Adrenal gland (tissue), 9 donors: ENCODE measurements at regions not wholly inside any gene's neighbourhood (a gene's known extent, or its start where the extent isn't known, plus 50 kb on each side); places are given as distances from the start of the nearest gene placed in this dataset.

Experiments used
- DNase-seq, 7 donors: peaks; one replicate each; pipeline ENCODE4 v3.0.0-alpha.2; 2019 to 2020
- H3K27ac ChIP-seq, 5 donors: fragments of 200-600 bp; sonication (generic) in 4 of 5; 1 replicate in 3 of 5; 2 replicates in 2 of 5; pipeline versions ENCODE4 v1.5.1 to v1.8.0; 2016 to 2020; ENCODE audit warnings: mild to moderate bottlenecking in 1 of 5
- H3K27me3 ChIP-seq: fragments of 200-600 bp; 2 replicates; pipeline ENCODE4 v1.8.0; 2021
- H3K36me3 ChIP-seq, 2 donors: fragments of 200-600 bp; replicated peaks in 1 of 2; 1 replicate in 1 of 2; 2 replicates in 1 of 2; pipeline versions ENCODE4 v1.5.1 to v1.8.0; 2018 to 2022
- H3K4me1 ChIP-seq, 2 donors: fragments of 200-600 bp; replicated peaks in 1 of 2; 1 replicate in 1 of 2; 2 replicates in 1 of 2; pipeline versions ENCODE4 v1.5.1 to v1.8.0; 2018 to 2021
- H3K4me3 ChIP-seq, 4 donors: fragments of 200-600 bp; sonication (generic) in 3 of 4; one replicate each; pipeline ENCODE4 v1.5.1; 2016 to 2018
- H3K9me3 ChIP-seq, 3 donors: fragments of 200-600 bp; sonication (generic) in 1 of 3; replicated peaks in 1 of 3; 1 replicate in 2 of 3; 2 replicates in 1 of 3; pipeline versions ENCODE4 v1.5.1 to v1.8.0; 2016 to 2021
- CTCF ChIP-seq, 6 experiments: fragments of 450-650 bp in 4 of 6; fragments of 200-600 bp in 2 of 6; sonication (generic) in 1 of 6; IDR thresholded peaks; 1 replicate in 5 of 6; 2 replicates in 1 of 6; pipeline versions ENCODE4 v1.5.1 to v1.8.0; 2016 to 2021; ENCODE audit warnings: antibody characterized with exemption in 6 of 6, mild to moderate bottlenecking in 2 of 6, moderate library complexity in 1 of 6
- POLR2A ChIP-seq, 2 donors: fragments of 450-650 bp; IDR thresholded peaks; one replicate each; pipeline ENCODE4 v1.6.1; 2017; ENCODE audit warnings: antibody characterized with exemption in 2 of 2, mild to moderate bottlenecking in 2 of 2, moderate library complexity in 1 of 2
- WGBS, 4 donors: extraction: QIAGEN DNeasy Blood & Tissue Kit in 2 of 4; methylation state at CpG; one replicate each; pipeline versions ENCODE4 v1.1.5 to v1.1.7; 2013 to 2017; 5-methylcytosine and 5-hydroxymethylcytosine counted together
- intact Hi-C, 2 donors: fragments of 100-400 bp; cut with DNase I; formaldehyde crosslinking; loops; one replicate each; pipeline versions ENCODE4 v1.14.1 to v1.15.0; 2022 to 2023
- donor health status: healthy with polysubstance abuse.
- donor health status: Bipolar disorder and iron deficiency.
- donor health status: DM: yes; HTN: yes; CAD: no.
- donor health status: DM: no; HTN: no; CAD: no.
- donor health status: DM: no; HTN: no; CAD: no.

DNA sequence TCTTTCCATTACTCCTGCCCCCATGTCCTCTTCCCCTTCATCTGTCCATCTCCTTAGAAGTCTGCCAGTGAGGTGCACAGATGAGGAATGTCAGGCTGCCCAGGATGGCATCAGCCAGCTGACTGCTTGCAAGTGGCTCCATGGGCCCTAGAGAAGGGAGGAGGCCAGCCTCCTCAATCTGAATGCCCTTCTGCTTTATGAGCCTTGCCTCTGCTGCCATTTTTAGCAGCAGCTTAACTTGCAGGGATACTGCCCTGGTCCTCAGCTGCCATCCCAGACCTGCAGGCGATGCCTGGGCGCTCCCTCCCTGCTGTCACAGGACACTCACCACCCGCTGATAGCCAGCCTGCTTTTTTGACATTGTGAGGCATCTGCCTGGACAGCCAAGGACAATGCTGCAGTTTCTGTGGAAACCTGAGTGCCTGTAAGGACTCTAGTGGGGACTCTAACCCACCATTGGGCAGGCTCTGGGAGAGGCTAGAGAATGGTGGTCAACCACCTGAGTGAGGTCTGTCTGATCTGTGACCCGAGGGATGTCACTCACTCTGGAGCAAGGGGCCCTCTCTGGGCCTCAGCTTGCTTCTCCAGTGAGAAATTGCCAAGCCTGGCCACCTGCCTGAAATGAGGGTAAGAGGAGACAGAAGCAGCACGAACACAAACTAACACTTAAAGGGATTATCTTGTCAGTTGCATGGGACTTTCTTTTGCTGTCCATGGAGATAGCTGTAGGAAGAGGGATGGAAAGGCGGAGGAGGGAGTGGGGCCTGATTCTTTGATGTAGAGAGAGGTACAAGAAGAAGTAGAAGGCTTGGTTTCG, 185.0 kb downstream of the MIS18A start:
- Histone ChIP-seq H3K27ac (no peak overlapping the region), H3K36me3 (no peaks in the 10 kb centered on the region), H3K9me3 (no peaks in the 10 kb centered on the region), H3K4me3 (no peak overlapping the region), H3K27me3 (no peaks in the 10 kb centered on the region), H3K4me1 (no peaks in the 10 kb centered on the region)
- no peak for DNase-seq
- 90 to 94% (median 91%) methylated on average over 6 to 7 of the region's 7 CpGs for WGBS, 4 donors
- TF ChIP-seq POLR2A (IDR thresholded peaks at IDR 0.05), result no peak
- TF ChIP-seq CTCF (IDR thresholded peaks at IDR 0.05), result no peak
- intact Hi-C loops, result loop anchor here in 1 of 2 donors (10.0 kb wide), 1 partner anchor 161 kb away; no protein-coding TSS in a partner anchor

- WGBS, 4 donors, result 86 to 92% (median 87%) methylated on average over 3 of the region's 3 CpGs
- H3K27me3 ChIP-seq, result no peaks in the 10 kb centered on the region
- H3K27ac ChIP-seq, result no peak overlapping the region
- intact Hi-C loops, result loop anchor here in 1 of 2 donors (10.0 kb wide), 1 partner anchor 164 kb away; no protein-coding TSS in a partner anchor
- H3K36me3 ChIP-seq, result no peaks in the 10 kb centered on the region
- TF ChIP-seq CTCF (IDR thresholded peaks at IDR 0.05) (no peak), POLR2A (IDR thresholded peaks at IDR 0.05) (no peak)
- no peaks in the 10 kb centered on the region for H3K4me1 ChIP-seq
- no peak for DNase-seq
- H3K4me3 ChIP-seq, result no peak overlapping the region
- no peaks in the 10 kb centered on the region for H3K9me3 ChIP-seq
Observed at GRCh38 chr21:32090956-32091355, 187.9 kb downstream of the MIS18A start.

DNA sequence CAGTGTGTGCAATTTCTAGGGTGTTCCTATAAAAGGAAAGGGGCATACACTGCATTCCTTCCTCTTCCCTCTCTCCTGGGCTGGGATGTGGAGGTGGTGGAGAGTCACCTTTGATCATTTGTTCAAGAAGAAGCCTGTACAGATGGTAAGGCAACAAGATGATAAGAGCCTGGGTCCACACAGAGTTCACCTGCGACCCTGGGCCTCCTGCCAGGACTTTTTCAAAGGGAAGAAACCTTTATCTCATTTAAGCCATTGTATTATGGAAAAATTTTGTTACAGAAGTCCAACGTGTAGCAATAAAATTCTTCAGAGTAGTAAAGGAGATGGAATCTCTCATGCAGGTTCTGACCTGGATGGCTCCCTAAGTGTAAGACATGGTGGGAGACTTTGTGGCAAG, 189.1 kb downstream of the MIS18A start:
- intact Hi-C loops, result loop anchor here in 1 of 2 donors (10.0 kb wide), 1 partner anchor 165 kb away; no protein-coding TSS in a partner anchor
- H3K36me3 ChIP-seq, result no peaks in the 10 kb centered on the region
- no peak for TF ChIP-seq POLR2A (IDR thresholded peaks at IDR 0.05)
- H3K27me3 ChIP-seq, result no peaks in the 10 kb centered on the region
- WGBS, 4 donors, result 30 to 42% (median 35%) methylated on average over 2 of the region's 2 CpGs
- H3K27ac ChIP-seq, result no peak overlapping the region
- H3K4me1 ChIP-seq, result no peaks in the 10 kb centered on the region
- DNase-seq, result no peak
- no peak overlapping the region for H3K4me3 ChIP-seq
- H3K9me3 ChIP-seq, result no peaks in the 10 kb centered on the region

GRCh38 chr21:32088471-32088870, 190.4 kb downstream of the MIS18A start:
- no peak for DNase-seq
- Histone ChIP-seq H3K27ac (no peak overlapping the region), H3K36me3 (no peaks in the 10 kb centered on the region), H3K27me3 (no peaks in the 10 kb centered on the region), H3K4me1 (no peaks in the 10 kb centered on the region), H3K4me3 (no peak overlapping the region), H3K9me3 (no peaks in the 10 kb centered on the region)
- no peak for TF ChIP-seq CTCF (IDR thresholded peaks at IDR 0.05)
- no peak for TF ChIP-seq POLR2A (IDR thresholded peaks at IDR 0.05)
- intact Hi-C loops, result no loop called here

GRCh38 chr21:32087447-32087846, 191.4 kb downstream of the MIS18A start:
- WGBS, 4 donors, result 65 to 79% (median 74%) methylated on average over 1 of the region's 1 CpG

More at GRCh38 chr21:32087447-32087846, 191.4 kb downstream of the MIS18A start:
- Histone ChIP-seq H3K4me3 (no peak overlapping the region), H3K36me3 (no peaks in the 10 kb centered on the region), H3K27me3 (no peaks in the 10 kb centered on the region), H3K27ac (no peak overlapping the region), H3K4me1 (no peaks in the 10 kb centered on the region), H3K9me3 (no peaks in the 10 kb centered on the region)
- DNase-seq, result no peak
- TF ChIP-seq CTCF (IDR thresholded peaks at IDR 0.05), result no peak
- no peak for TF ChIP-seq POLR2A (IDR thresholded peaks at IDR 0.05)
- intact Hi-C loops, result no loop called here
